ENCODE measurements at regions not wholly inside any gene's neighbourhood (a gene's known extent, or its start where the extent isn't known, plus 50 kb on each side); places are given as distances from the start of the nearest gene placed in this dataset.
"Not testable (repeated sequence)": the region's sequence is repeated elsewhere in the genome, so short reads cannot be mapped to it uniquely, and the experiment has no call there.

- Histone ChIP-seq H3K4me1 (replicated peaks) (no peaks in the 10 kb centered on the region), H3K36me3 (no peaks in the 10 kb centered on the region), H3K9me3 (no peaks in the 10 kb centered on the region), H3K27me3 (replicated peaks; ENCODE audit: insufficient read depth) (no peaks in the 10 kb centered on the region), H3K4me3 (no peak overlapping the region), H3K27ac (no peak overlapping the region)
- intact Hi-C loops (cut with DNase I) = no loop called here
- 93% methylated on average over 17 of the region's 17 CpGs for WGBS
- TF ChIP-seq, protein P1, sequence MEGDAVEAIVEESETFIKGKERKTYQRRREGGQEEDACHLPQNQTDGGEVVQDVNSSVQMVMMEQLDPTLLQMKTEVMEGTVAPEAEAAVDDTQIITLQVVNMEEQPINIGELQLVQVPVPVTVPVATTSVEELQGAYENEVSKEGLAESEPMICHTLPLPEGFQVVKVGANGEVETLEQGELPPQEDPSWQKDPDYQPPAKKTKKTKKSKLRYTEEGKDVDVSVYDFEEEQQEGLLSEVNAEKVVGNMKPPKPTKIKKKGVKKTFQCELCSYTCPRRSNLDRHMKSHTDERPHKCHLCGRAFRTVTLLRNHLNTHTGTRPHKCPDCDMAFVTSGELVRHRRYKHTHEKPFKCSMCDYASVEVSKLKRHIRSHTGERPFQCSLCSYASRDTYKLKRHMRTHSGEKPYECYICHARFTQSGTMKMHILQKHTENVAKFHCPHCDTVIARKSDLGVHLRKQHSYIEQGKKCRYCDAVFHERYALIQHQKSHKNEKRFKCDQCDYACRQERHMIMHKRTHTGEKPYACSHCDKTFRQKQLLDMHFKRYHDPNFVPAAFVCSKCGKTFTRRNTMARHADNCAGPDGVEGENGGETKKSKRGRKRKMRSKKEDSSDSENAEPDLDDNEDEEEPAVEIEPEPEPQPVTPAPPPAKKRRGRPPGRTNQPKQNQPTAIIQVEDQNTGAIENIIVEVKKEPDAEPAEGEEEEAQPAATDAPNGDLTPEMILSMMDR (IDR thresholded peaks at IDR 0.05) = no peak
- no peak for TF ChIP-seq POLR2AphosphoS5 (IDR thresholded peaks at IDR 0.05)
- TF ChIP-seq POLR2A (IDR thresholded peaks at IDR 0.05) = no peak
- no peak for DNase-seq (ENCODE audit: low spot score)
Measured at GRCh38 chr5:1958211-1959010, 75.7 kb upstream of the IRX4 start.

DNA sequence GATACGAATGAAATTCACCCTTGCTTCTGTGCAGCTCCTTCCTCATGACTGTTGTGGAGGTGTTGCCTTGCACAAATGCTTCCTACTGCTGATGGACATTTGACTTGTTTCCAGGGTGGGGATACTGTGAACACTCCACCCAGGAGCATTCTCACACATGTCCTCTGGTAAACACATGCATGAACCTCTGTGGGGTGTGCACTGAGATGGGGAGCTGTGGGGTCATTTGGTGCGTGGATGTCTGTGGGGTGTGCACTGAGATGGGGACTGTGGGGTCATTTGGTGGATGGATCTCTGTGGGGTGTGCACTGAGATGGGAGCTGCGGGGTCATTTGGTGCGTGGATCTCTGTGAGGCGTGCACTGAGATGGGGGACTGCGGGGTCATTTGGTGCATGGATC, 72.9 kb upstream of the IRX4 start:
- Histone ChIP-seq H3K36me3 (no peaks in the 10 kb centered on the region), H3K9me3 (no peaks in the 10 kb centered on the region), H3K4me3 (no peak overlapping the region), H3K4me1 (replicated peaks) (no peaks in the 10 kb centered on the region), H3K27ac (no peak overlapping the region), H3K27me3 (replicated peaks; ENCODE audit: insufficient read depth) (no peaks in the 10 kb centered on the region)
- TF ChIP-seq POLR2AphosphoS5 (IDR thresholded peaks at IDR 0.05) = no peak
- TF ChIP-seq POLR2A (IDR thresholded peaks at IDR 0.05) = no peak
- TF ChIP-seq, protein P1 (IDR thresholded peaks at IDR 0.05) = no peak
- WGBS = 96% methylated on average over 6 of the region's 6 CpGs
- DNase-seq (ENCODE audit: low spot score) = no peak
- intact Hi-C loops (cut with DNase I) = no loop called here

GRCh38 chr5:1953710-1954109, 71.0 kb upstream of the IRX4 start:
- DNase-seq (ENCODE audit: low spot score); intact Hi-C loops (cut with DNase I); H3K9me3 ChIP-seq; H3K27ac ChIP-seq; H3K4me1 ChIP-seq (replicated peaks); H3K4me3 ChIP-seq; H3K27me3 ChIP-seq (replicated peaks; ENCODE audit: insufficient read depth); H3K36me3 ChIP-seq: not testable (repeated sequence)
- 88% methylated on average over 5 of the region's 5 CpGs for WGBS

DNA sequence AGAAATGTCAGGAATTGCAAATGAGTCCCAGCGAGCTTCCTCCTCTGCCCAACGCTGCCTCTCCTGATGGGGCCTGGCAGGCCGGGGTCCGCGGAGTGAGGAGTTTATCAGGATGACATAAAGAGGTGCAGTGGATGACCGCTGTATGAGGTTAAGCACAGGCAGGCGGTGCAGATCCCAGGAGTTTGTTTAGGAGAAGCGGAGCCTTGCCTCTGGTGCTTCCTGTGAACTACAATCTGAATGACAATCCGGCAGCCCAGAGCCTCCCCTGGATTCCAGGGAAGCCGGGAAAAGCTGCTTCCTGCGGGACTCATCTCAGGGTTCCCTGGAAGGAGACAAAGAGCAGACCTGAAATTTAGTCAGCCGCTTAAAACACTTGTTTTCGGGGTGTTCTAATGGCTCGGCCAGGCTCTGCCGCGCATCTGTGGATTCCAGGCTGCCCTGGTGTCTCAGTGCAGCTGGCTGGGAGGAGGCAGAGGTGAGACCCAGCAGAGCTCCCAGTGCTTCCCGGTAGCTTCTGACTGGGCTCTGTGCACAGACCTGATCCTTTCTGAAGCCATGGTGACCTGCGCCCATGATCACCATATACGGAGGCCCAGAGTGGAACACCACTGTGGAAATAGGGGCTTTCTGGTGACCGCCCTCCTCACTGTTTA, 69.8 kb upstream of the IRX4 start:
- no peak overlapping the region for H3K4me3 ChIP-seq
- intact Hi-C loops (cut with DNase I) = no loop called here
- DNase-seq (ENCODE audit: low spot score) = no peak
- H3K36me3 ChIP-seq = no peaks in the 10 kb centered on the region
- H3K4me1 ChIP-seq (replicated peaks) = no peaks in the 10 kb centered on the region
- H3K27me3 ChIP-seq (replicated peaks; ENCODE audit: insufficient read depth) = no peaks in the 10 kb centered on the region
- H3K9me3 ChIP-seq = no peaks in the 10 kb centered on the region
- TF ChIP-seq, protein P1 (IDR thresholded peaks at IDR 0.05) = no peak
- TF ChIP-seq POLR2AphosphoS5 (IDR thresholded peaks at IDR 0.05) = no peak
- no peak for TF ChIP-seq POLR2A (IDR thresholded peaks at IDR 0.05)
- no peak overlapping the region for H3K27ac ChIP-seq
- WGBS = 77% methylated on average over 20 of the region's 20 CpGs

DNA sequence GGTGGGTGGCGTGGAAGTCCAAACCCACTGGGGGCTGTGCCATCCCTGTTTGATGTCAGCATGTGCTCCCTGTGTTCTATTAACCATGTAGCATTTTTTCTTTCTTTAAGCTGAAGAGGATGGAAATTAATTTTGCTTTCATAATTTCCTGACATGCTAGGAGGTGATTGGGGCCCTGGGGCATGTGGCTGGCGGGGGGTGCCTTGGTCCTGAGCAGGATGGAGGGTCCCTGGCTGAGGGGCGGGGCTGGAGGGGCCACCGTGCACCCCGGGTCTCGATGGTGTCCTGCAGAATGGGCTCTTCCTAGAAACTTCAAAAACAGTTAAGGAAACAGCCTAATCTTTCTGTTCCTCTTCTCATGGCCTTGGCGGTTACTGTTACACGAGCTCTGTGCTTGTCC, 69.3 kb upstream of the IRX4 start:
- WGBS = 63% methylated on average over 8 of the region's 8 CpGs
- intact Hi-C loops (cut with DNase I) = no loop called here
- no peaks in the 10 kb centered on the region for H3K4me1 ChIP-seq (replicated peaks)

More for the DNA sequence above, 69.3 kb upstream of the IRX4 start:
- no peak for TF ChIP-seq POLR2A (IDR thresholded peaks at IDR 0.05)
- TF ChIP-seq, protein P1 (IDR thresholded peaks at IDR 0.05) = no peak
- TF ChIP-seq POLR2AphosphoS5 (IDR thresholded peaks at IDR 0.05) = no peak
- no peaks in the 10 kb centered on the region for H3K27me3 ChIP-seq (replicated peaks; ENCODE audit: insufficient read depth)
- H3K9me3 ChIP-seq = no peaks in the 10 kb centered on the region
- no peak overlapping the region for H3K27ac ChIP-seq
- no peaks in the 10 kb centered on the region for H3K36me3 ChIP-seq
- no peak for DNase-seq (ENCODE audit: low spot score)
- H3K4me3 ChIP-seq = no peak overlapping the region
